Hypothalamus (tissue), 51 donors: ENCODE measurements at regions not wholly inside any gene's neighbourhood (a gene's known extent, or its start where the extent isn't known, plus 50 kb on each side); places are given as distances from the start of the nearest gene placed in this dataset.

Experiments
- DNase-seq, 51 donors: peaks; one replicate each; lab custom pipeline; 2025; lab: John Stamatoyannopoulos, UW

DNA sequence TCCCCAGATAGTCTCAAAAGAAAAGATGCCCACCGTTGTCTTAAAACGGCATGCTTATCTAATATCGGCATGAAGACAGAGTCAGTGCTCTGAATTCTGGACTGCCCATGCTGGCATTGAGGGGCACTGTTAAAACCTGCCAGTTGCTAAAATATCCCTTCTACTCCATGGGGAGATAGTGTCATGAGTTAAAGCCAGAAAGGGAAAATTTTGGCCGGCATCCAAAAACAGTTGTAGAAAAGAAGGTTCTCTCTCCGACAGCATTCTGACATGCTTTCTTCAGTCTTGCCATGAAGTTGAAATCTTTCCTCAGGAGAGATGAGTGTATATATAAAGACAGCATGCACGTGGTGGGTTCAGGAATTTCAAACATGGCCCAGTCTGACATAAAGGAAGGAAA is 401.3 kb upstream of the PIK3C3 start:
- no peak for DNase-seq

DNA sequence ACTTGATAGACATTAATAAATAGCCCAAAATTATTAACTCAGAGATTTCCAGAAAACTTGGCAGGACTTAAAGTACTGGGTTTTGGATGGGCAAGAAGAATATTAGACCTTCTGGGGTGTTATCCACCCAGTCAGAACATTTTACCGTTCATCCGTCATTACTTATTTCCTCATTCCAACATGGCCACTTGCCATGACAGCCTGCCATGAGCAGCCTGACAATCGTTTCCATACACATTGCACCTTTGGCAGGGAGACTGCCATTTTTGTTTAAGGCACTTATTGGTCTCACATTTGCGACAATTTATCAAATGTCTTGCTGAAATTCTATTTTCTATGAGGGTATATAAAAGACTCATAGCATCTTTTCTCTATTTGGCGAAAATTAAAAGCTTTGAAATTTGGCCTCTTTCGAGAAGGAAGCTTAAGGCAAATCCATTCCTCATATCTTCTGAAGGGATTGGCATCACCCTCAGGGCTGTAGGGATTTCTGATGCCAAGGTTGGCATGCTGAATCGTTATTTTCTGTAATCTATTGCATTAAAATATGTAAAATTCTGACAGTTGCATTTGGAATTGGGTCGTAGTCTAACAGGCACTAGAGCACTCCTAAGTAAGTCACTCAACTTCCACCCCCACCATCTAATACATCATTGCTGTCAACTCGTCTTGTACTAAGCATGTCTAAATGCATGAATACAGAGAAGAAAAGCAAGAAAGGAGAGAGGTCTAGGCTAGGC is 406.3 kb upstream of the PIK3C3 start:
- DNase-seq = no peak

DNA sequence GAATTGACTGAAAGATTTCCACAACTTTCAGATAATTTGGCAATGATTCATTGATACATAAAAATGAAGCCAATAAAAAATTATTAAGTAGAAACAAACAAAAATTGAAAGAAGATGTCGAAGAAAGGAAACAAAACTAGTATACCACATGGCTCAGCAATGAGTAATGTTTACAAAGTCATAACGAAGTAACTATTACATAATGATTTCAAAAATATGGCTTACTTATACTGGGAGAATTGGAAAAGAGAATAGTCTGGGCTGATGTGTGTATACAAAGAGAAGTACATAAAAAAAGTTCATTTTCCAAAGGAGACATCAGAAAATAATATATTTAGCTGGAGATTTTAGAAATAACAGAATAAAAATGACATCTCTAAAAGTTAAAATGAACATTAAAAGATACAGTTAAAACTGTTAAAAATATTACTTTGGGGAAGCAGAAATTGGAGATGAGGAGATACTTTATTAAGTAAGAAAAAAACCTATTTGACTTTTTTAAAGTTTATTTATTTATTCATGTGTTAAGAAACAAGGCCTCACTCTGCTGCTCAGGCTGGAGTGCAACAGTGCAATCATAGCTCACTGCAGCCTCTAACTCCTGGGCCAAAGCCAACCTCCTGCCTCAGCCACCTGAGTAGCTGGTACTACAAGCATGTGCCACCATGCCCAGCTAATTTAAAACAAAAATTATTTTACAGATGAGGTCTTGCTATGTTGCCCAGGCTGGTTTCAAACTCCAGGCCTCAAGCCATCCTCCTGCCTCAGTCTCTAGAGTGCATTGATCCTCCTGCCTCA is 409.7 kb upstream of the PIK3C3 start:
- no peak for DNase-seq

GRCh38 chr18:41543815-41544214 is 411.2 kb upstream of the PIK3C3 start:
- no peak for DNase-seq

DNA sequence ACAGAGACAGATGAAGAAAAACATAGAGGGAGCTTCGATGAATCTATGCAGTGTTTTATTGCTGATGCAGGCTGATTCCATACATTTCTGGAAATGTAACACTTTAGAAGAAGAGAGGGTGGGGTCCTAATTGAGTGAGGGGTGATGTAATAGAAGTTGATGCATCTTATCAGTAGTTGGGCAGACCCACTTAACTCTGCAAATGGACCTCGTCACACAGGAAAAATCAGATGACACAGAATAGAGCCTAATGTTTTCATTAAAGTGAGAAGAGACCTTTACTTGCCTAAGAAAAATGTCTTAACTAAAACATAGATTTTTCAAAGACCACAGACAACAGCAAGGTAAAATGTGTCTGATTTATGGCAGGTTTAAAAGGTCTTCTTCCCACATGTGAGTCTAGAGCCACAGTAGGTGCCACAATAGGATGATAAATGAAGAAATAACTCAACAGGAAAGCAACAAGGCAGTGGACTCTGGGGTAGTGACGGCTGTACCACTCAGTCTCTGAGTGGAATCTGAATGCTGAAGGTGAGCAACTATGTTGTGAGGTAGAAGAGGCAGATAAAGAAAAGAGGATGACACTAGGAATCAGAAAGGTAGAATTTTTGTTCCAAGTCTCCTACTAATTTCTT is 414.7 kb upstream of the PIK3C3 start:
- DNase-seq = no peak

GRCh38 chr18:41538751-41539150 is 416.3 kb upstream of the PIK3C3 start:
- no peak for DNase-seq

- DNase-seq = no peak
Measured at GRCh38 chr18:41537666-41538065, 417.4 kb upstream of the PIK3C3 start.

GRCh38 chr18:41532344-41533086 is 422.5 kb upstream of the PIK3C3 start:
- no peak for DNase-seq

DNA sequence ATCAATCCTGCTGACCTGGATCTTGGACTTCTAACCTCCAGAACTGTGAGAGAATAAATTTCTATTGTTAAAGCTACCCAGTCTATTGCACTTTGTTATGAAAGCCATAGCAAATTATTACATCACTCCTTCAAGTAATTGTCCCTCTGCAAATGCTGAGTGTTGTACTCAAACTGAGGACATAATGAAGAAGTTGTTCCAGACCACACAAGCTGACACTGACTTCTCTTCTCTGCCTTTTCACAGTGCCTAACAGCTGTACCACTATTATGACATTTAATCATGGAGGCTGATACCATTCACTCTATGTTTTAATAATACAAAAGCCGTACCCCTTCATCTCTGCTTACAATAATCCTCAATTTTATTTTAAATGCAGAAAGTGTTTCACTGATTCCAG is 424.1 kb upstream of the PIK3C3 start:
- no peak for DNase-seq

DNA sequence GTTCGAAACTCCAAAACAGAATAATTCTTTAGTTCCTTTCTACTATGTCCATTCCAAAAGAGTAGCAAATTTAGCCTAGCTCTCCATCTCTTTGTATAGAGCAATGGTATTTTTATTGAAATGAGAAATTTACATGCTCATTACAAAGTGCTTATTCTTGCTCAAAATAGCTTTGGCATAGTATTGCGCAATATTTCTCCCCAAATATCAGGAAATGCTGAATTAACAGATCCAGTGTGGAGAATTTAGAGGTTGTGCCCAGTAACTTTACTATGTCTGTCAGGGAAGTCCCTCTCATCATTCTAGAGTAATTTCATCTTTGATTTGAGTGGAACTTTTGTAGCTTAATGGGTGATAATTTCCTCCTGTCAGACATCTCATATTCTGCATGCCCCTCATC is 425.9 kb upstream of the PIK3C3 start:
- DNase-seq = no peak

DNA sequence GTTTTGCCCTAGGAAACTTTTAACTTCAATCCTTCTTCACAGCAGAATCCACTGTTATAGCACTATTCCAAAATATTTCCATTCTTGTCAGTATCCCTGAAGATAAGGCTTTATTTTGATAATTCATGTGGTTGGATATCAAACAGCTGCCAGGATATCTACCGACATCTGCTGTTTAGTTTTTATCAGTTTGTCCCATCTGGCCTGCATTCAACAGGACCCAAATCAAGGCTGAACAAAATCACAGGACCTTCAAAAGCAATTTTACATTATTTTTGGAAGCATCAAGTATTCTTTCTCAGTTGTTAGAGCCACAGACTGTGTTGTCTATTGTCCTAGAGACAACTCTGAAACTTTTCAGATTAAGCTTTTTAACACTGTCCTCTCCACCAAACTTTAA is 429.0 kb upstream of the PIK3C3 start:
- no peak for DNase-seq

- DNase-seq = no peak
Measured at GRCh38 chr18:41524674-41525470, 430.2 kb upstream of the PIK3C3 start.

DNA sequence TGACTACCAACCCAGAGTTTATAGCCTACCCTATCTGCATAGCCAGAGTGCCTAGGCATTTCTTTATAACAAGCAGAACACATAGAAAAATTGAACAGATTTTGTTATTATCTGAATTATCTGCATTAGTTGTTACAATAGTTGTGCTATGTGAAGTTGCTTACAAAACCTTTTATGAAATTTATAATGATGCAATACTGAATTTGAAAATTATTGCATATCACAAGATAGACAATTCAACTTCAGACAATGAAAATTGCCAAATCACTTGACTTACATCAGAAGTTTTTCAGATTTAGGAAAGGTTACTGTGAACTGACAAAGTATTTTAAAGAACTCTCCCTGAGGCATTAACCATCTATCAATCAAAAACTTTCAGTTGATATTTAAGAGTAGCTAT is 437.9 kb upstream of the PIK3C3 start:
- no peak for DNase-seq

GRCh38 chr18:41513438-41513837 is 441.6 kb upstream of the PIK3C3 start:
- no peak for DNase-seq

DNA sequence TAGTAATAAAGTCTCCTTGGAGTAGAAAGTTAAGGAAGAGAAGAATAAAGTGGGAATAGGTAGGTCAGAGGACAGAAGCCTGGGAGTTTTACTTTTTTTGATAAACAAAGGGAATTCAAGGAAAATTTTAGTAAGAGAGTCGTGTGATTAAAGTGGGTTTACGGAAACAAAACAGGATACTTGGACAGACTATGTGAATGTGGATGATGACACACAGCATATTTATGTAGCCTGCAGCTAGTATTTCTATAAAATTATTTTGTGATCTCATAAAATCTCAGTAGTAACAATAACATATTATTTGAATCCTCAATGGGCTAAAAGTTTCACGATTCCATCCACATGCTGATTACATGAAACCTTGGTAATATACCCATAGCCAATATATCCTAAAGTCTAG is 450.7 kb upstream of the PIK3C3 start:
- no peak for DNase-seq

DNA sequence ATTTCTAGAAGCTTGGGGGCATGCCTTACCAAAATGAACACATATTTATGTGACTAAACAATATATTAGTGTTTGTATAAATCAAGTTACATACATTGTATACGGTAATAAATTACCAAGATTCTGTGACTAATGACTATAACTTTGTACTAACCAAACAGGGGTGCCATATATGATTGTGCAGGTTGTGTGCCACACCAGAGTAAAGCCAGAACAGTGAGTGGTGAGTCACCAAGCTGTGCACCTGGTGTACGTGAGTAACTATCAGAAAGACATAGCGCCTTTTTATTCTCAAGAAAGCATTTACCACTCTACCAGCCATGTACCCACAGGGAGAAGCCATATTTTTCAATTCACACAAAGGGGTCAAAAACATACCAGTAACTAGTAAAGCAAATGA is 453.2 kb upstream of the PIK3C3 start:
- DNase-seq = no peak

DNA sequence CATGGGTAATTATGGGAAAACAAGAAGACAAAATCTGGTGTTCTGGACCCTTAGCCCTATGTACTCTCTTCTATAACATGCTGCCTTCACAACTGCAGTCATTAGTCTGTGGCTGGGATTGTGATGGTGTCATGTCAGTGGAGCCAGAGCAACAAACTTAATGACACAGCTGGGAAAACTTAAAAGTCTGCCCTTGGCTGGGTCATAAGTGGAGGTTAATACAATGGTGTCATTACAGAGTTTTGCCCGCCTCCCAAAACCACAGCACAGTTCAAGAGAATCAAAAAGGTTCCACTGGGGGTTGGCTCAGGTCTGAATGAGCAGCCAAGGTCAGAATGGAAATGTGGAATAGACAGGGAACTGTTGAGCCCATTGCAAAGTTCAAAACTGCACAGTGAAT is 455.7 kb upstream of the PIK3C3 start:
- no peak for DNase-seq

DNA sequence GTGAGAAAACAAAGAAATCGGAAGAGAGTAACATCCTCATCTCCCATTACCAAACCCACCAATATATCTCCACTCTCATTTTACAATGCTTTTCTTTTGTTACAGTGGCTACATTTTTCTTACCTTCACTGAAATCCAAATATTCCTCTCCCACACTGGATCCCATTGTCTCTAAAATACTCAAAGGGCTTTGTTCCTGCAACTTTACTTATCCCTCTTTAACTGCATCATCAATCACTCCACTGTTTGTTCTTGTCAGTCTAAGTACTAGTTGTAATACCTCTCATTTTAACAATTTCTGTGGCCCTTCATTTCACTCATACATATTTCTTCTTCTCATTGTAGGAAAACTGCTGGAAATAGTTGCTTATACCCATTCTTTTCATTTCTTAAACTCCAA is 464.2 kb upstream of the PIK3C3 start:
- DNase-seq = no peak

DNA sequence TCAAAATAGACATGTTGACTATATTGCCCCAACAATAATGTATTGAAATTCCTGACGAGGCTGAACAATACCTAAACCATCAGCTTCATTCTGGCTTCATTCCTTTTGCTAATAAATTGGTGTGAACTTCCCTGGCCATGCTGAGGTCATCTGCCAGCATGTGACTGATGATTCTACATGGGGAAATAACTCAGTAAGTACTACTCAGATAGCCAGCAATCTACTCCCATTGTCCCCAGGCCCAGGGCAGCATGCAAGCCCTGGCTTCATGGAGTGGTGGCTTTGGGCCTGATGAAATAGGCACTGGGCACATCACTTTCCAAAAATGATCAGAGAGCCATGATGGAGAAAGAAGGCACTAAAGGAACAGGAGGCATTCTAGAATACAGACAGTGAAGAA is 468.5 kb upstream of the PIK3C3 start:
- DNase-seq = no peak

DNA sequence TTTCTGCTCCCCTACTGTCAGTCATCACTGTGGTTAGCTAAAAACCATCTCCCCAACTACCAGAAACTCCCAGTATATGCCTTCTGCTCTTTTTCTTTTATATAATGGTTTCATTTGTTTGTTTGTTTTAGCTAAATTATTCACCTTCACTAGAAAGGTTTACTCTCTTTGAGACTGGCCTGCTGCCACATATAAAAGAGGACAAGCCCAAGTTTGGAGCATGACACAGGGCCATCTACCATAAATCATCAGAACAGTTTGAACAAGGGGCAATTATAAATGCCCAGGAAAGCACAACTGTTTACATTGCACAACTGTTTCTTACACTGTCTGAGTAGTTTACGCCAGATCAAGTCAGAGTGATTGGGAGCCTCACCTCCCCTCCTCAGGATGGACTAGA is 471.0 kb upstream of the PIK3C3 start:
- DNase-seq = no peak
